NCI-H524 (cell line): ENCODE measurements at regions not wholly inside any gene's neighbourhood (a gene's known extent, or its start where the extent isn't known, plus 50 kb on each side); places are given as distances from the start of the nearest gene placed in this dataset.

ENCODE experiments used
- DNase-seq, 2 experiments: peaks; one replicate each; lab custom pipeline; 2025; lab: John Stamatoyannopoulos, UW

GRCh38 chr7:9978106-9979064, 995.3 kb upstream of the PHF14 start:
- DNase-seq: no peak

- no peak for DNase-seq
Measured at GRCh38 chr7:9981742-9982349, 991.8 kb upstream of the PHF14 start.

DNA sequence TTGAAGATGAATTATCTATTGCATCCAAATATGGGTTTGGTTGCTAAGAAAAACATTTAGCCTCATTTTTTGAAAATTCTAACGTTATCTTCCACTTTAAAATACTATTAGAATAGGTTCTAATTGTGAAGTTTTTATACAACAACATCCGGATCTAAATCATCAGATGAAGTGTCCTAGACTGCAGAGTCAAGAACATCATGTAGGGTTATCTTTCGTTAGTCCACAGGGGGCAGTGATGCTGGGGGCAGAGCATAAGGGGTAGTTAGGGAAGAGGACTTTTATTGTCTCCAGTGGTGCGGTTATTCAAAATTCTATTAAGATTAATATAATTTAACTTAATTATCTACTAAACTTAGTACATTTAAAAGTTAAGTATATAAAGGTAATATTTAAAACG, 990.6 kb upstream of the PHF14 start:
- no peak for DNase-seq

- no peak for DNase-seq
Measured at GRCh38 chr7:10015687-10016086, 958.0 kb upstream of the PHF14 start.

DNA sequence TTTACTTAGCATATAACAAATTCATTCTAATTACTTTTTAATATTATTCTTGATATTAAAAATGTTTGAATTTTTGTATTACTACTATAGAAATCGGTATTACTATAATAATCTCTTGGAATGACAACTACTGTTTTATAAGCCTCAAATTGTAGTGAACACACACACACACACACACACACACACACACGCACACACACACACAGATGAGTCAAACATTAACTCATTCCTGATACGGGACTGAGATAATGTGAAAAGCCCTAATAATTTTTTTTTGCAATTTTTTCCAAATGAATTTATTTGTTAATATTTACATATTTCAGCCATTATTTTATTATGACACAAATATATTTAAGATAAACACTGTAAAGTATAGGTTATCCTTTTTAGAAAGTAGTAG, 951.2 kb upstream of the PHF14 start:
- no peak for DNase-seq

- DNase-seq: peak; percentile 11 to 48
Measured at GRCh38 chr7:10022957-10023356, 950.7 kb upstream of the PHF14 start.

DNA sequence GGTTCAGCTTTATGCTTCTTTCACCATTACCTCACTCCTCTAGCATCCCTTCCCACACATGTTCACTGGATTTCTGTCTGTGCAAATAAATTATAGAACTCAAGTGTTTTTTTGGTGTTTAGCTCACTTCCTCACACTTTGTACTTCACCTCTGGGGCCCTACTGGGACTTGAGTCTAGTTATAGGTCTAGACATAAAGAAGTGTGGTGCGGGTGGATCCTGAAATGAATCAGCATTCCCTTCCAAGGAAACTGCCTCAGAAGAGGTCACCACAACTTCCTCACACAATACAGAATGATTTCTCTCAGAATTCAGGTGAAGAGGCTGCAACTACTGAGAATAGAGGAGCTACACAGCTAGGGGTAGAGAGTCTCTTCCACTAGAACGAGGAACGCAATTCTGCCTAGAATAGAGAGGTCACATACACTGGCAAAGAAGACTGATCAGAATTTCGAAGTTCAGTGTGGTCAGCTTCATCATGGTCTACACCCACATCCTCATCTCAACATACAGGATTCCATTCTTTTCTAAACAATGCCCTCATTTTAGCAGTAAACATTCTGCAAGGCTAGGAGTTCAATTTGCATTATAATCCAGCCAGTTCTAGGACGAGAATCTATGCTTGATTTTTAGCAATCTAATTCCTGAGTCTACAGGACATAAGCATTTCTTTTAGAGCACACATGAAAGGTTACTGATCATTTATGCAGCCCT, 938.7 kb upstream of the PHF14 start:
- no peak for DNase-seq

DNA sequence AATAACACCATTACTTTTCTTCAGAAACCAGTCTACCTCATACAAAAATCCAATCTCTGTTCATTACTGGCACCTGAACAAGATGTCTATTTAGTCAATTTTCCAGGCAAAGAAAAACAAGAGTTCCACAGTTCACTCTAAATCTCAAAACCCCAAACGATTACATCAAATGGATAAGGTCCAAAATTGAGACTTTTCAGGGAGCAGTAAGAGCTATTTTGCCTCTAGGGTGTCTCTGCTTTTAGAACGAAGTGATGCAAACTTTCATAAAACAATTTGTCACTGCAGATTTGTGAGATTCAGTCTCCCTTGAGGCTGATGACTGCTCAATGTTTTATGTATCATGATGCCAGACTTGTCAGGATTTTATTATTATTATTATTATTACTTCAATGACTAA, 937.0 kb upstream of the PHF14 start:
- DNase-seq: no peak

DNA sequence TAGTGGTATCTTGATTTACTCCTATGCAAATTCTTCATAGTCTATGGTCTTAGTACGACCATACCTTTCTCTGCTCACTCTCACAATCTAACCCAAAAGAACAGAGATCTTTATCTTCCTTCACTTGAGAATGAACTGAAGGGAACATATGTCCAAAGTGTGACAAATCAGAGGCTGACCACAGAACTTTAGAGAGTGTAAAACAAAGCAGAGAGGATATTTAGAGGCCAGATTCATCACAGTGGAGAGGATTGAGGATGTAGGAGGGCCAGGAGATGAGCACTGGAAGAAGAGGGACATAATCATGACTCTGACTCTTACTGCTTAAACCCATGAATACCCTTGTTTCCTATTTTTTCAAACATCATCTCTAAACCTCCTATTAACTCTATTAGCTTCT, 935.3 kb upstream of the PHF14 start:
- no peak for DNase-seq

- DNase-seq: no peak
Measured at GRCh38 chr7:10040674-10041073, 933.0 kb upstream of the PHF14 start.

DNA sequence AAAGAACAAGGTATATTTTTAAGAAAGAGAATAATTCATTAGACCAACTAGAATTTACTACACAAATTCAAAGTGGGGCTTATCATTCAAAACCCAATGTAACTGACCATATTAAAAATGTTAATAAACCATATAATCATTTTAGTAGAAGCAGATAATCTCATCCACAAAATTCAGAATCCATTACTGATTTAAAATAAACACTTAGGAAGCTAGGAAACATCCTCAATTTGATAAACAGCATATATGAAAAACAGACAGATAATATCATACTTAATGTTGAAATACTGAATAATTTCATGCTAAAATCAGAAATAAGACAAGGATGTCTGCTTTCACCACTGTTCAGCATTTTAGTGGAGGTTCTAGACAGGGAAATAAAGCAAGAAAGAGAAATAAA, 902.8 kb upstream of the PHF14 start:
- DNase-seq: no peak

DNA sequence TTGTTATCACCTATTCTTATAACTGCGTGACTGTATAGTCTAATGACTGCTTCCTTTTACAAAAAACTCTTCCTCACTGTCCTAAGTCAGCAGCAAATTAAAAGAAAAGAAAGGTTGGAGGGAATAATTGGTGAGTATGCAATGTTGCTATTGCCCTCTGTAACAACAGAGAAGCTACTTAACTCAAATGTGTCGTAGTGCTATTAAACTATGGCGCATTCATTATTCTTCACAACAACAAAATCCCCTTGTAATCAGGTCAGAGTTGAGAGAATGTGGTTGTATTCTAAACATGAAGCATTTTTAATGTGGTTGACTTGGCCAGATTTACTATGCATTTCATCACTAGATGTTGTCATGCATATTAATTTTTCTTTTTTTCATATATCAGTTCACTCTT, 897.8 kb upstream of the PHF14 start:
- no peak for DNase-seq

DNA sequence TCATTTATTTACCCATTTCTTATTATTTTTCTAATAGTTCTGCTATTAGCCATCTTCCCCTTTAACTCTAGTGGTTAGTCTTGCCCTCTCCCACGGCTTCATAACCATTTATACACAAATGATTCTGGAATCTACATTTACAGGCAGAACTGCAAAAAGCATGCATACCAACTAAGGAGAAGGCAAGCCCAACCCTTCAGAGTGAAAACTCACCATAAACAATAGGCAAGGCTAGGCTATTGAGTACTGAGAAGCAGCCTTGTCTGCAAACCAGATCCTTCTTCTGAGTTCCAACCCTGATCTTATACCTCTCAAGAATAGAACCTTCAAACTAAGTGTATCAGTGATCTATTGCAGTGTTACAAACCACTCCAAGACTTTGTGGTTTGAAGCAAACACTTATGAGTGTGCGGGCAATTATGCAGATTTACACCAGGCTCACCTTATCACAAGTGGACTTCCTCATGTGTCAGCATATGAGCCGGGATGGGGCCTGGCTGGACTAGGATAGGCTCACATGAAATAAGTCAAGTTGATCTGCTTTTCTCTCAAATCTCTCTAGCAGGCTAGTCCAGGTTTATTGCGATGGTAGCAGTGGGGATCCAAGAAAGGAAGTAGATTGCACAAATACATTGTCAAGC, 896.9 kb upstream of the PHF14 start:
- no peak for DNase-seq

DNA sequence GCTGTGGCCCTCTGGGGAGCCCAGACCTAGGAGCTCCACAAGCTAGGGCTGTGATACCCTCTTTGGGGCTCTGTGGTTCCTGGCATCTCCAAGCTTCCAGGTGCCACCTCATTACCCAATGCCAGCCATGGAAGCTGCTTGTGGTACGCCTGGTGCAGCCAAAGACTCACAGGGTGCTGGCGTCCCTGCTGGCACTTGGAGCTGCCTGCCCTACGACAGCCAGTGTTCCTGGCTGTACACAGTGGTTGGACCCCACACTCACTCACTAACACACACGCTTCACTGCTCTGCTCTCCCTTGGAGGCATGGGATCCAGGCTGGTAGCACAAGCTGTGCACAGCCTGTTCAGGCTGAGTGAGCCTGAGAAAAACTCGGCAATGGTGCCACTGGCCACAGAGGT, 894.1 kb upstream of the PHF14 start:
- no peak for DNase-seq

- no peak for DNase-seq
Measured at GRCh38 chr7:10082896-10083295, 890.8 kb upstream of the PHF14 start.

GRCh38 chr7:10083766-10084165, 889.9 kb upstream of the PHF14 start:
- DNase-seq: no peak

DNA sequence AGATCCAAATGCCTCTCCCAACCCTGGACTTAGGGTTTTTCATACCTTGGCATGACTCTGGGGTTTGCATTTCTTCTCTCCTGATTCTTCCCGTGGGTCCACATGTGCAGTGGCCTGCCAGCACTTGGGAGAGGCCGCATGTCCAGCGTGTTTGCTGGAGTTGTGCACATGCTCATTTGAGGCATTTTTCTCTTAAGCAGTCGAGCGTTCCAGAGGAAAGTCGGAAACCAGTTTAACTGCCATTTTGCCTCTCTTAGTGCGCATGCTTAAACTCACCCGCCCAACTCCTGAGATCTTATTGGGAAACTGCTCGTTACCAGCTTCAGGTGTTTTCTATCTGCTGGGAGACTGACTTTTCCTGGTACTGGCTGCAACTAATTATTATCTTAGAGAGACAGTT, 888.4 kb upstream of the PHF14 start:
- DNase-seq: no peak

GRCh38 chr7:10100572-10100971, 873.1 kb upstream of the PHF14 start:
- DNase-seq: no peak

GRCh38 chr7:10101351-10101750, 872.3 kb upstream of the PHF14 start:
- no peak for DNase-seq

- DNase-seq: no peak
Measured at GRCh38 chr7:10104292-10104691, 869.4 kb upstream of the PHF14 start.

DNA sequence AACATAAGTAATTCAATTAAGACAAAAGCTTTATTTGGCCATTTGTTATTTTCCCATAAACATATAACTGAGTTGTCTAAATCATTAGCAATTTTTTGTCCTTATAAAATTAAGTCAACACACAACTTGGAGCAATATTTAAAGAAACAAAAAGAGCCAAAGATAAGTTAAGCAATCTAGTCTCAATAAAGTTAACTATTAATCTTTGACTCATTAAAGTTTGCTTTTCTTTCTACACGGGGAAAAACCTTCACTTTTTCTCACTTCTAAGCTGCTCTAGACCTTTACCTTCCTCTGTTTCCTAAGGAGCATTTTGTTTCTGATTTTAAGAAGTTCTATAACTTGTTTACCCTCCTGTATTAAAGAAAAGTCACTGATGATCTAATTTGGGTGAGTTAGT, 867.1 kb upstream of the PHF14 start:
- no peak for DNase-seq

DNA sequence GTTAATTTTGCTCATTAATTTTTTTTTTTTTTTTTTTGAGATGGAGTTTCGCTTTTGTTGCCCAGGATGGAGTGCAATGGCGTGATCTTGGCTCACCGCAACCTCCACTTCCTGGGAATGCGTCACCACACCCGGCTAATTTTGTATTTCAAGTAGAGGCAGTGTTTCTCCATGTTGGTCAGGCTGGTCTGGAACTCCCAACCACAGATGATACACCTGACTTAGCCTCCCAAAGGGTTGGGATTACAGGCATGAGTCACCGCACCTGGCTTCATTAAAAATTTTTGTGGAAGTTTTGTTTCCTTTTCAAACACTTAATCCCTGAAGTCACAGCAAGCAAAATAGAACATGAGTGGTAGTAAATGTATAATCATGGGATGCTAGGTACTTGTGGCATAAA, 857.2 kb upstream of the PHF14 start:
- no peak for DNase-seq
